ENCODE measurements at regions not wholly inside any gene's neighbourhood (a gene's known extent, or its start where the extent isn't known, plus 50 kb on each side); places are given as distances from the start of the nearest gene placed in this dataset.

- no peak for TF ChIP-seq CTCF (IDR thresholded peaks at IDR 0.05; ENCODE audit: low read depth, low read length, poor library complexity, severe bottlenecking)
- no peak for TF ChIP-seq EZH2phosphoT487 (IDR thresholded peaks at IDR 0.05; ENCODE audit: borderline replicate concordance, low read length)
Measured at GRCh38 chr1:22321917-22322316, 129.7 kb upstream of the ZBTB40 start.
